Endodermal cell (in vitro differentiated cells): ENCODE measurements at regions not wholly inside any gene's neighbourhood (a gene's known extent, or its start where the extent isn't known, plus 50 kb on each side); places are given as distances from the start of the nearest gene placed in this dataset.

Source experiments
- DNase-seq: peaks from one replicate; pipeline ENCODE4 v3.0.0-alpha.2; 2017
- H3K27ac ChIP-seq: 2 replicates; pipeline ENCODE4 v1.5.1; 2013; ENCODE audit warnings: mild to moderate bottlenecking, low read depth, low read length, moderate library complexity
- H3K27me3 ChIP-seq: 2 replicates; pipeline ENCODE4 v1.6.1; 2013; ENCODE audit warnings: mild to moderate bottlenecking, low read length, moderate library complexity; ENCODE audit not compliant: insufficient read depth, control insufficient read depth, poor library complexity, severe bottlenecking
- H3K36me3 ChIP-seq: 2 replicates; pipeline ENCODE4 v1.7.0; 2013; ENCODE audit warnings: mild to moderate bottlenecking, low read length, moderate library complexity; ENCODE audit not compliant: control insufficient read depth, insufficient read depth
- H3K4me1 ChIP-seq: one replicate; pipeline ENCODE4 v1.7.0; 2013; ENCODE audit warnings: low read length; ENCODE audit not compliant: control insufficient read depth, insufficient read depth
- H3K4me3 ChIP-seq: 2 replicates; pipeline ENCODE4 v1.5.1; 2013; ENCODE audit warnings: mild to moderate bottlenecking, low read length, moderate library complexity
- H3K9ac ChIP-seq: 2 replicates; pipeline ENCODE4 v1.6.1; 2013; ENCODE audit warnings: mild to moderate bottlenecking, low read length, moderate library complexity; ENCODE audit not compliant: poor library complexity, severe bottlenecking; ENCODE audit errors: extremely low read depth
- H3K9me3 ChIP-seq: 2 replicates; pipeline ENCODE4 v1.6.1; 2013; ENCODE audit warnings: mild to moderate bottlenecking, low read length, moderate library complexity; ENCODE audit not compliant: control insufficient read depth
- H3K27ac Mint-ChIP-seq: 2 replicates; pipeline ENCODE4 v1.8.0; 2020; ENCODE audit warnings: mixed read lengths
- H3K27me3 Mint-ChIP-seq: 2 replicates; pipeline ENCODE4 v1.8.0; 2021; ENCODE audit warnings: mild to moderate bottlenecking, mixed read lengths; ENCODE audit not compliant: insufficient read depth
- H3K36me3 Mint-ChIP-seq: 2 replicates; pipeline ENCODE4 v1.8.0; 2020; ENCODE audit warnings: low read depth, mixed read lengths
- H3K4me1 Mint-ChIP-seq: 2 replicates; pipeline ENCODE4 v1.8.0; 2020; ENCODE audit warnings: mixed read lengths
- H3K4me3 Mint-ChIP-seq: 2 replicates; pipeline ENCODE4 v1.8.0; 2020; ENCODE audit warnings: mild to moderate bottlenecking, moderate library complexity, mixed read lengths
- H3K9me3 Mint-ChIP-seq: 2 replicates; pipeline ENCODE4 v1.8.0; 2020; ENCODE audit warnings: mild to moderate bottlenecking, mixed read lengths
- WGBS, 2 experiments: methylation state at CpG; one replicate each; pipeline versions ENCODE4 v1.1.5 to v1.1.7; 2013; ENCODE audit warnings: missing lambda C conversion rate in 2 of 2, mixed read lengths in 1 of 2; ENCODE audit not compliant: insufficient coverage in 1 of 2, insufficient read length in 1 of 2; 5-methylcytosine and 5-hydroxymethylcytosine counted together
- TF ChIP-seq, protein P1 (sequence below): fragments of 200-600 bp; sonication (generic); conservative IDR thresholded peaks from 2 replicates; pipeline ENCODE4 v1.5.0; 2021; ENCODE audit warnings: antibody characterized with exemption, mild to moderate bottlenecking

DNA sequence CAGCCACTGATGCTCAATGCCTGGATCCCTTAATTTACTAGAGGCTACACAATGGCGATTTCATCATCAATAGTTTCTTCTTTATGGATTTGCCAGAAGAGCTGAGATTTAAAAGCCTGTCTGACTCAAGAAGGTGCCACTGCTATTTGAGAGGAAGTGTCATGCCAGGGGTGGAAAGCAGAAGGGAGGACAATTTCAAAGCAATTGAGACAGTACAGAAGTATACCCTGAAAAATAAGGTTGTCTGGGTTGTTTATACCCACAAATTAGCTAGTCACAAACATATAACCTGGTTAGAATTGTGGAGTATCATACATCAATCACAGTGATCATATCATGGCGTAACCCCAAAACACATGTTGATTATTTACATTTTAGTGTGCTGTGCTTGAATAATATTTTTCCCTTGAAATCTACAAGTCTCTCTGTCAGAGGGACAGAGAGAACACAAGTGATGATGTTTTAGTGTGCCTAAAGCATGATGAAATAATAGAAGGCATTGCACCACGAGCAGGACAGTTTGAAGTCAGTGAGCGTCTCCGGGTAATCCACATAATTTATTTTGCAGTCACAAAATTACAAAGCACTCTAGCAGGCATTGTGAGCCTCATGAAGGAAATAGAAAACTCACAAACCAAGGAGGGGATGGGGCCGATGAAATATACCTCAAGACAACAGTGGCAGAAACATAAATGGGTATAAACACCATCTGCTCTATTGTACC lies 312.2 kb upstream of the SPRED2 start:
- TF ChIP-seq, protein P1, sequence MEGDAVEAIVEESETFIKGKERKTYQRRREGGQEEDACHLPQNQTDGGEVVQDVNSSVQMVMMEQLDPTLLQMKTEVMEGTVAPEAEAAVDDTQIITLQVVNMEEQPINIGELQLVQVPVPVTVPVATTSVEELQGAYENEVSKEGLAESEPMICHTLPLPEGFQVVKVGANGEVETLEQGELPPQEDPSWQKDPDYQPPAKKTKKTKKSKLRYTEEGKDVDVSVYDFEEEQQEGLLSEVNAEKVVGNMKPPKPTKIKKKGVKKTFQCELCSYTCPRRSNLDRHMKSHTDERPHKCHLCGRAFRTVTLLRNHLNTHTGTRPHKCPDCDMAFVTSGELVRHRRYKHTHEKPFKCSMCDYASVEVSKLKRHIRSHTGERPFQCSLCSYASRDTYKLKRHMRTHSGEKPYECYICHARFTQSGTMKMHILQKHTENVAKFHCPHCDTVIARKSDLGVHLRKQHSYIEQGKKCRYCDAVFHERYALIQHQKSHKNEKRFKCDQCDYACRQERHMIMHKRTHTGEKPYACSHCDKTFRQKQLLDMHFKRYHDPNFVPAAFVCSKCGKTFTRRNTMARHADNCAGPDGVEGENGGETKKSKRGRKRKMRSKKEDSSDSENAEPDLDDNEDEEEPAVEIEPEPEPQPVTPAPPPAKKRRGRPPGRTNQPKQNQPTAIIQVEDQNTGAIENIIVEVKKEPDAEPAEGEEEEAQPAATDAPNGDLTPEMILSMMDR = no peak
- no peak overlapping the region for H3K27ac ChIP-seq
- H3K4me1 ChIP-seq = no peaks in the 10 kb centered on the region

DNA sequence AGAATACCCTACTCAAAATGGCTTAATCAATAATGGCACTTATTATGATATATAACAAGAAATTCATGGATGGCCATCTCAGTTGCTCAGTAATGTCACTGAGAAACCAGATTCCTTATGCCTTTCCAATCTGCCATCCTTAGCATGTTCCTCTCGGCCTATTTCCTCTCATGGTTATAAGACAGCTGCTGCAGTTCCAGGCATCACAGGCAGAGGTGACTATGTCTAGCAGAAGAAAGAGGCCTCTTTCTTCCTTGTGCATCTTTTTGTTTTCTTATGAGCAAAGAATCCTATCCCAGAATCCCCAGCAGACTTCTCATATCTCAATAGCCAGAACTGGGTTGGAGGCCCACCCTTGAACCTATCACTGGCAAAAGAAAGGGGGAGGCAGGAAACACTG lies 310.6 kb upstream of the SPRED2 start:
- H3K9me3 ChIP-seq = no peaks in the 10 kb centered on the region
- no peak overlapping the region for H3K27ac ChIP-seq
- Mint-ChIP-seq H3K4me1 (peaks cover 4% of the 10 kb centered on the region), H3K9me3 (no peaks in the 10 kb centered on the region), H3K4me3 (no peak overlapping the region), H3K27me3 (peaks cover 66% of the 10 kb centered on the region), H3K36me3 (no peaks in the 10 kb centered on the region), H3K27ac (no peak overlapping the region)
- no peak overlapping the region for H3K9ac ChIP-seq
- TF ChIP-seq, protein P1 = peak; percentile 64
- H3K27me3 ChIP-seq = peaks cover 16% of the 10 kb centered on the region
- no peaks in the 10 kb centered on the region for H3K36me3 ChIP-seq
- H3K4me3 ChIP-seq = no peak overlapping the region
- DNase-seq = no peak
- no peaks in the 10 kb centered on the region for H3K4me1 ChIP-seq
- WGBS, 2 experiments = 98 to 100% methylated on average over 1 of the region's 1 CpG

More for the DNA sequence above, 312.2 kb upstream of the SPRED2 start:
- H3K36me3 ChIP-seq = no peaks in the 10 kb centered on the region
- WGBS, 2 experiments = 93 to 98% methylated on average over 4 to 6 of the region's 6 CpGs
- peaks cover 29% of the 10 kb centered on the region for H3K27me3 ChIP-seq
- Mint-ChIP-seq H3K4me3 (no peak overlapping the region), H3K27ac (no peak overlapping the region), H3K27me3 (peaks cover 73% of the 10 kb centered on the region), H3K4me1 (peaks cover 4% of the 10 kb centered on the region), H3K9me3 (peaks cover 2% of the 10 kb centered on the region), H3K36me3 (no peaks in the 10 kb centered on the region)
- no peak overlapping the region for H3K9ac ChIP-seq
- no peak overlapping the region for H3K4me3 ChIP-seq
- DNase-seq = no peak
- H3K9me3 ChIP-seq = peaks cover 11% of the 10 kb centered on the region

DNA sequence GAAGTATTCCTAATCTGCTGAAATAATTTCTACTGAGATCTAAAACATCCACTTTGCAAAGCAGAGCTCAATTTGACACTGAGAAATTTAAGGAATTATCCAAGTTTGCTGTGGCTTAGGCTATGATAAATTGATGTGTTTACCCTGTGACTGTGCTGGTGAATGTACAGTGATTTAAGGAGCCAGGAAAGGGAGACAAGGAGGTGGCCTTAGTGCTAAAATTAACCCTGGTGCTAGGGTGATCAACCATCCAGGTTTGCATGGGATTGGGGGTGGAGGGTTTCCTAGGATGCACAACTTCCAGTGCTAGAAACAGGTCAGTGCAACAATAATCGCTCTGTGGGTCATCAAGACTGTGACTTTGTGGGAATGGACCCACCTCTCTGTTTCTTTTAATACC lies 307.5 kb upstream of the SPRED2 start:
- 91 to 100% methylated on average over 1 of the region's 1 CpG for WGBS, 2 experiments
- TF ChIP-seq, protein P1 = no peak
- Histone ChIP-seq H3K4me3 (no peak overlapping the region), H3K9me3 (no peaks in the 10 kb centered on the region), H3K27ac (no peak overlapping the region), H3K4me1 (no peaks in the 10 kb centered on the region), H3K27me3 (peaks cover 11% of the 10 kb centered on the region), H3K36me3 (no peaks in the 10 kb centered on the region), H3K9ac (no peak overlapping the region)
- DNase-seq = no peak
- Mint-ChIP-seq H3K9me3 (no peaks in the 10 kb centered on the region), H3K27me3 (peaks cover 50% of the 10 kb centered on the region), H3K27ac (no peak overlapping the region), H3K36me3 (no peaks in the 10 kb centered on the region), H3K4me1 (no peaks in the 10 kb centered on the region), H3K4me3 (no peak overlapping the region)
